HL-60/S4 (cell line): ENCODE measurements at regions not wholly inside any gene's neighbourhood (a gene's known extent, or its start where the extent isn't known, plus 50 kb on each side); places are given as distances from the start of the nearest gene placed in this dataset.

Source experiments
- in situ Hi-C: fragments of 300-500 bp; cut with MboI; formaldehyde crosslinking; loops from 2 replicates; pipeline ENCODE4 v1.14.3; 2022; ENCODE audit warnings: low sequenced_read_pairs

- in situ Hi-C loops = no loop called here
Observed at GRCh38 chr2:105470979-105471378, 72.1 kb upstream of the FHL2 start.

GRCh38 chr2:105469781-105470180 lies 70.9 kb upstream of the FHL2 start:
- in situ Hi-C loops = no loop called here

- in situ Hi-C loops = no loop called here
Observed at GRCh38 chr2:105468582-105469042, 69.8 kb upstream of the FHL2 start.

- in situ Hi-C loops = no loop called here
Observed at GRCh38 chr2:105464325-105464724, 65.5 kb upstream of the FHL2 start.

- in situ Hi-C loops = no loop called here
Observed at GRCh38 chr2:105460048-105460732, 61.3 kb upstream of the FHL2 start.

GRCh38 chr2:105458076-105458475 lies 59.2 kb upstream of the FHL2 start:
- in situ Hi-C loops = no loop called here

GRCh38 chr2:105455488-105456003 lies 56.7 kb upstream of the FHL2 start:
- in situ Hi-C loops = no loop called here

- in situ Hi-C loops = no loop called here
Observed at GRCh38 chr2:105454801-105455485, 56.1 kb upstream of the FHL2 start.

- in situ Hi-C loops = no loop called here
Observed at GRCh38 chr2:105451571-105452166, 52.8 kb upstream of the FHL2 start.

GRCh38 chr2:105450471-105450870 lies 51.6 kb upstream of the FHL2 start:
- in situ Hi-C loops = no loop called here

- in situ Hi-C loops = no loop called here
Observed at GRCh38 chr2:105449076-105449475, 50.2 kb upstream of the FHL2 start.
